ENCODE measurements at regions not wholly inside any gene's neighbourhood (a gene's known extent, or its start where the extent isn't known, plus 50 kb on each side); places are given as distances from the start of the nearest gene placed in this dataset.

- TF ChIP-seq EZH2 (IDR thresholded peaks at IDR 0.05; ENCODE audit: low read depth): no peak
- TF ChIP-seq CTCF (conservative IDR thresholded peaks at IDR 0.05): no peak
Measured at GRCh38 chr5:96076451-96076850, 114.8 kb upstream of the ELL2 start.
